HL-60 (cell line): ENCODE measurements at regions not wholly inside any gene's neighbourhood (a gene's known extent, or its start where the extent isn't known, plus 50 kb on each side); places are given as distances from the start of the nearest gene placed in this dataset.

ENCODE experiments used
- DNase-seq, 2 experiments: peaks; one replicate each; pipeline ENCODE4 v3.0.0-alpha.2; 2010 to 2020; ENCODE audit warnings: low read depth in 1 of 2, low spot score in 1 of 2
- H3K27ac ChIP-seq: fragments of 250-450 bp; sonication (Bioruptor Pico); replicated peaks from 2 replicates; pipeline ENCODE4 v1.5.1; 2020; ENCODE audit warnings: mild to moderate bottlenecking, moderate library complexity
- H3K27me3 ChIP-seq: fragments of 250-450 bp; sonication (Bioruptor Pico); 2 replicates; pipeline ENCODE4 v1.5.1; 2021; ENCODE audit warnings: mild to moderate bottlenecking, moderate library complexity; ENCODE audit not compliant: insufficient read depth, poor library complexity, severe bottlenecking
- H3K4me3 ChIP-seq: replicated peaks from 2 replicates; pipeline ENCODE4 v1.5.1; 2011; ENCODE audit warnings: mild to moderate bottlenecking, control low read depth, low read length; ENCODE audit not compliant: insufficient read depth
- CTCF ChIP-seq: IDR thresholded peaks from one replicate; pipeline ENCODE4 v1.5.1; 2011; ENCODE audit warnings: low read length, control low read depth, inconsistent platforms; ENCODE audit not compliant: insufficient read depth
- GABPA ChIP-seq: IDR thresholded peaks from 2 replicates; pipeline ENCODE4 v1.6.1; 2012; ENCODE audit warnings: low read depth
- POLR2AphosphoS5 ChIP-seq: IDR thresholded peaks from 2 replicates; pipeline ENCODE4 v1.6.1; 2012; ENCODE audit warnings: low read depth
- REST ChIP-seq: IDR thresholded peaks from 2 replicates; pipeline ENCODE4 v1.6.1; 2012; ENCODE audit warnings: low read depth; ENCODE audit not compliant: insufficient replicate concordance
- SPI1 ChIP-seq: IDR thresholded peaks from 2 replicates; pipeline ENCODE4 v1.6.1; 2012; ENCODE audit warnings: low read depth, mild to moderate bottlenecking, borderline replicate concordance

GRCh38 chr10:128630787-128631252 is 504.6 kb upstream of the MKI67 start:
- Histone ChIP-seq H3K4me3 (no peak overlapping the region), H3K27ac (no peak overlapping the region), H3K27me3 (no peaks in the 10 kb centered on the region)
- TF ChIP-seq POLR2AphosphoS5 = no peak
- TF ChIP-seq CTCF = no peak
- no peak for TF ChIP-seq SPI1
- no peak for TF ChIP-seq REST
- TF ChIP-seq GABPA = no peak
- no peak for DNase-seq

GRCh38 chr10:128631801-128632241 is 505.6 kb upstream of the MKI67 start:
- TF ChIP-seq GABPA = no peak
- TF ChIP-seq CTCF = peak; percentile 52
- no peak for DNase-seq
- no peak overlapping the region for H3K27ac ChIP-seq
- no peaks in the 10 kb centered on the region for H3K27me3 ChIP-seq
- no peak overlapping the region for H3K4me3 ChIP-seq

GRCh38 chr10:128632694-128633093 is 506.5 kb upstream of the MKI67 start:
- no peaks in the 10 kb centered on the region for H3K27me3 ChIP-seq
- no peak overlapping the region for H3K27ac ChIP-seq
- no peak for TF ChIP-seq SPI1
- TF ChIP-seq CTCF = no peak
- TF ChIP-seq GABPA = no peak
- DNase-seq = no peak
- H3K4me3 ChIP-seq = no peak overlapping the region

- DNase-seq = no peak
- Histone ChIP-seq H3K4me3 (no peak overlapping the region), H3K27me3 (no peaks in the 10 kb centered on the region), H3K27ac (no peak overlapping the region)
- TF ChIP-seq REST (no peak), GABPA (no peak), CTCF (no peak)
These were observed 507.8 kb upstream of the MKI67 start for GRCh38 chr10:128633864-128634540.
